ENCODE measurements at regions not wholly inside any gene's neighbourhood (a gene's known extent, or its start where the extent isn't known, plus 50 kb on each side); places are given as distances from the start of the nearest gene placed in this dataset.

DNA sequence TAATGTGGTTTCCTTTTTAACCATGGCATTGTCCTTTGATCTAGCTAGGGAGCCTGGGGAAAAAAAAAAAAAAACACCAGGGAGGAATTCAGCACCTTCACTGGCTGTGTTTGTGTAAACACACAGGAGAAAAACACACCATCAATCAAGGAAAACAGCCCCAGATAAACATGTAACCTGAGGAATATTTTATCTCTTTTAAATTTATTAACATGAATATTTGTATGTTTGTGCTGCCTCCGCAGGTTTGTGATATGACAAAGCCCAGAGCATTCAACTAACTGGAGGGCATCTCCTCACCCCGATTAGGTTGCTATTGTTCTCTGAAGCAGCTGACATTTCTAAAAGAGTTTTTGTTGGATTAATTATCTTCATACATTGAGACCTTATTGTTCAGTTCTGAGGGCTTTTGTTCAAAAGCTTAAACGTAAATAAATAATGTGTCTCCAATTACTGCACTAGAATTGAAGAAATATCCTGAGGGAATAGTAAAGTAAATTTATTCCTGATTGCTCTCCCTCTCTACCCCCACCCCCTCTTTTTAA lies 89.4 kb upstream of the SEMA3E start:
- H3K4me1 ChIP-seq (ENCODE audit: insufficient read depth), result no peaks in the 10 kb centered on the region
- no peak for TF ChIP-seq JUNB (IDR thresholded peaks at IDR 0.05; ENCODE audit: unreplicated experiment)
- no peak for TF ChIP-seq NANOG (IDR thresholded peaks at IDR 0.05; ENCODE audit: borderline replicate concordance)
- TF ChIP-seq, protein P1, sequence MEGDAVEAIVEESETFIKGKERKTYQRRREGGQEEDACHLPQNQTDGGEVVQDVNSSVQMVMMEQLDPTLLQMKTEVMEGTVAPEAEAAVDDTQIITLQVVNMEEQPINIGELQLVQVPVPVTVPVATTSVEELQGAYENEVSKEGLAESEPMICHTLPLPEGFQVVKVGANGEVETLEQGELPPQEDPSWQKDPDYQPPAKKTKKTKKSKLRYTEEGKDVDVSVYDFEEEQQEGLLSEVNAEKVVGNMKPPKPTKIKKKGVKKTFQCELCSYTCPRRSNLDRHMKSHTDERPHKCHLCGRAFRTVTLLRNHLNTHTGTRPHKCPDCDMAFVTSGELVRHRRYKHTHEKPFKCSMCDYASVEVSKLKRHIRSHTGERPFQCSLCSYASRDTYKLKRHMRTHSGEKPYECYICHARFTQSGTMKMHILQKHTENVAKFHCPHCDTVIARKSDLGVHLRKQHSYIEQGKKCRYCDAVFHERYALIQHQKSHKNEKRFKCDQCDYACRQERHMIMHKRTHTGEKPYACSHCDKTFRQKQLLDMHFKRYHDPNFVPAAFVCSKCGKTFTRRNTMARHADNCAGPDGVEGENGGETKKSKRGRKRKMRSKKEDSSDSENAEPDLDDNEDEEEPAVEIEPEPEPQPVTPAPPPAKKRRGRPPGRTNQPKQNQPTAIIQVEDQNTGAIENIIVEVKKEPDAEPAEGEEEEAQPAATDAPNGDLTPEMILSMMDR (conservative IDR thresholded peaks at IDR 0.05; ENCODE audit: low read depth in 2 of 2), result no peak
- TF ChIP-seq, protein P2, sequence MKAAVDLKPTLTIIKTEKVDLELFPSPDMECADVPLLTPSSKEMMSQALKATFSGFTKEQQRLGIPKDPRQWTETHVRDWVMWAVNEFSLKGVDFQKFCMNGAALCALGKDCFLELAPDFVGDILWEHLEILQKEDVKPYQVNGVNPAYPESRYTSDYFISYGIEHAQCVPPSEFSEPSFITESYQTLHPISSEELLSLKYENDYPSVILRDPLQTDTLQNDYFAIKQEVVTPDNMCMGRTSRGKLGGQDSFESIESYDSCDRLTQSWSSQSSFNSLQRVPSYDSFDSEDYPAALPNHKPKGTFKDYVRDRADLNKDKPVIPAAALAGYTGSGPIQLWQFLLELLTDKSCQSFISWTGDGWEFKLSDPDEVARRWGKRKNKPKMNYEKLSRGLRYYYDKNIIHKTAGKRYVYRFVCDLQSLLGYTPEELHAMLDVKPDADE (IDR thresholded peaks at IDR 0.05), result no peak
- TF ChIP-seq ZNF114 (CRISPR knock-in tag; IDR thresholded peaks at IDR 0.05), result no peak
- TF ChIP-seq, protein P3, sequence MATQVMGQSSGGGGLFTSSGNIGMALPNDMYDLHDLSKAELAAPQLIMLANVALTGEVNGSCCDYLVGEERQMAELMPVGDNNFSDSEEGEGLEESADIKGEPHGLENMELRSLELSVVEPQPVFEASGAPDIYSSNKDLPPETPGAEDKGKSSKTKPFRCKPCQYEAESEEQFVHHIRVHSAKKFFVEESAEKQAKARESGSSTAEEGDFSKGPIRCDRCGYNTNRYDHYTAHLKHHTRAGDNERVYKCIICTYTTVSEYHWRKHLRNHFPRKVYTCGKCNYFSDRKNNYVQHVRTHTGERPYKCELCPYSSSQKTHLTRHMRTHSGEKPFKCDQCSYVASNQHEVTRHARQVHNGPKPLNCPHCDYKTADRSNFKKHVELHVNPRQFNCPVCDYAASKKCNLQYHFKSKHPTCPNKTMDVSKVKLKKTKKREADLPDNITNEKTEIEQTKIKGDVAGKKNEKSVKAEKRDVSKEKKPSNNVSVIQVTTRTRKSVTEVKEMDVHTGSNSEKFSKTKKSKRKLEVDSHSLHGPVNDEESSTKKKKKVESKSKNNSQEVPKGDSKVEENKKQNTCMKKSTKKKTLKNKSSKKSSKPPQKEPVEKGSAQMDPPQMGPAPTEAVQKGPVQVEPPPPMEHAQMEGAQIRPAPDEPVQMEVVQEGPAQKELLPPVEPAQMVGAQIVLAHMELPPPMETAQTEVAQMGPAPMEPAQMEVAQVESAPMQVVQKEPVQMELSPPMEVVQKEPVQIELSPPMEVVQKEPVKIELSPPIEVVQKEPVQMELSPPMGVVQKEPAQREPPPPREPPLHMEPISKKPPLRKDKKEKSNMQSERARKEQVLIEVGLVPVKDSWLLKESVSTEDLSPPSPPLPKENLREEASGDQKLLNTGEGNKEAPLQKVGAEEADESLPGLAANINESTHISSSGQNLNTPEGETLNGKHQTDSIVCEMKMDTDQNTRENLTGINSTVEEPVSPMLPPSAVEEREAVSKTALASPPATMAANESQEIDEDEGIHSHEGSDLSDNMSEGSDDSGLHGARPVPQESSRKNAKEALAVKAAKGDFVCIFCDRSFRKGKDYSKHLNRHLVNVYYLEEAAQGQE (IDR thresholded peaks at IDR 0.05; ENCODE audit: unreplicated experiment), result no peak
- TF ChIP-seq CREB1 (CRISPR knock-in tag; IDR thresholded peaks at IDR 0.05; ENCODE audit: low read depth), result no peak
- no peak for TF ChIP-seq STAT1 (IDR thresholded peaks at IDR 0.05; ENCODE audit: unreplicated experiment)
- TF ChIP-seq EZH2 (IDR thresholded peaks at IDR 0.05; ENCODE audit: low read depth, unreplicated experiment), result no peak
- TF ChIP-seq ZNF331 (CRISPR knock-in tag; IDR thresholded peaks at IDR 0.05; ENCODE audit: low read depth), result no peak
- no peaks in the 10 kb centered on the region for H3F3A ChIP-seq (replicated peaks; ENCODE audit: low read depth)
- H3K27ac ChIP-seq (ENCODE audit: low read depth), result no peak overlapping the region
- no peaks in the 10 kb centered on the region for H3K27me3 ChIP-seq (ENCODE audit: insufficient read depth)
- no peak overlapping the region for H3K4me3 ChIP-seq
- Mint-ChIP-seq H3K27me3 (ENCODE audit: insufficient read depth, low read depth, poor library complexity) (no peaks in the 10 kb centered on the region), H3K27ac (no peak overlapping the region), H3K4me3 (no peak overlapping the region), H3K36me3 (ENCODE audit: low read depth) (no peaks in the 10 kb centered on the region), H3K9me3 (no peaks in the 10 kb centered on the region), H3K4me1 (peaks cover 3% of the 10 kb centered on the region; the same call in 2 of the 3 replicates)
- no peaks in the 10 kb centered on the region for H3K36me3 ChIP-seq (ENCODE audit: insufficient read depth)
- DNase-seq (ENCODE audit: low spot score) (no peak), ATAC-seq (no peak; the same call in 2 of the 3 replicates)
- no peaks in the 10 kb centered on the region for H4K20me1 ChIP-seq (replicated peaks; ENCODE audit: insufficient read depth)
- no peak overlapping the region for H3K4me2 ChIP-seq
- no peaks in the 10 kb centered on the region for H3K79me2 ChIP-seq (replicated peaks; ENCODE audit: insufficient read depth)
- no peak overlapping the region for H2AFZ ChIP-seq
- H3K9me2 ChIP-seq (ENCODE audit: insufficient read depth), result no peaks in the 10 kb centered on the region

All from GM23338 (cell line).